HG03064 (cell line): ENCODE measurements at regions not wholly inside any gene's neighbourhood (a gene's known extent, or its start where the extent isn't known, plus 50 kb on each side); places are given as distances from the start of the nearest gene placed in this dataset.
"Not testable (repeated sequence)": the region's sequence is repeated elsewhere in the genome, so short reads cannot be mapped to it uniquely, and the experiment has no call there.

Source experiments
- ATAC-seq: cut with Tn5 transposase; IDR thresholded peaks from one replicate; pipeline ENCODE4 v1.9.1; 2021; ENCODE audit warnings: low read depth; ENCODE audit not compliant: unreplicated experiment

GRCh38 chrX:87924619-87925018 is 407.0 kb downstream of the KLHL4 start:
- ATAC-seq: no peak

DNA sequence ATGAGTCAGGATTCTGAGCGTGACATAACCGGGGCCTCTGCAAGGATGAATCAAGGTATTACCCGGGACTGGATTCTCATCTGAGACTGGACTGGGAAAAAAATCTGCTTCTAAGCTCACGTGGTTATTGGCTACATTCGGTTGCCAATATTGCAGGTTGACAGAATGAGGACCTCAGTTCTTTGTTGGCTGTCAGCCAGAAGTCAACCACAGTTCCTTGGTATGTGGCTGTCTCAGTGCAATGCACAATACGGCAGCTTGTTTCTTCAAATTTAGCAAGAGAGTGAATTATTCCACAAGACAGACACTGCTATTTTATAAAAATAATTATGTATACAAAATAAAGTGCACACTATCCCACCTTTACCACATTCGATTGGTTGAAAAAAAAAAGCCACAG is 424.2 kb downstream of the KLHL4 start:
- no peak for ATAC-seq

- no peak for ATAC-seq
These were observed 443.9 kb downstream of the KLHL4 start for GRCh38 chrX:87961471-87961870.

DNA sequence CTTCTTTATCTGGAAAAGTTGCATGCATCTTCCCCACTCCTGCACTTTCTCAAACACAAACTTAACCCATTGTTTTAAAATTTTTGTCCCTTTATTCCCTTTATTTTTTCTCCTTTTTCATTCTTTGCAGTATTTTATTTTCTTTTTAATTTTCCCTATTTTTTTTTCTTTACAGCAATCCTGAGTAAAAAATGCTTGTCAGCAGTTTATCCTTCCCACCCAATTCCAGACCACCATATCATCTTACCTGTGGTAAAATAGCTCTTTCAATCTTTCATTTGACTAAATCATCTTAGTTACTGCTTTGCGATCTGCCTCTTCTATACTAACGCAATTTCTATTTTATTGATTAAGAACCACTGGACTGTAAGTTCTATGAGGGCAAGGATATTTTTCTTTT is 450.5 kb downstream of the KLHL4 start:
- ATAC-seq: no peak

GRCh38 chrX:87972121-87972520 is 454.5 kb downstream of the KLHL4 start:
- ATAC-seq: not testable (repeated sequence)

DNA sequence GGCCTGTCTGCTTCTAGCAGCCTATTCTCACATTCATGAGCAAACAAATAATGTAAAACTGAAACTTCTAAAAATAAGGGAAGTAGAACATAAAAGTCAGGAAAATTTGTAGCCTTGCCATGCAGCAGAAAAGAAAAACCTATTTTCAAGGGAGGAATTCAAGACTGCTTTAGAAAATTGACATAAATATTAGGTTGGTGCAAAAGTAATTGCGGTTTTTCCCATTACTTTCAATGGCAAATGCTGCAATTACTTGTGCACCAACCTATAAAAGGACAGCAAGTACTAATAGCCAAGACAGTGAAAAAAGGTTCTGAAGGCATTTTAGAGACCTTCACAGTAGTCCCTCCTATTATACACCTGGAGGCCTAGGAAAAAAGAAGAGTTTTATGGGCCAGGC is 457.8 kb downstream of the KLHL4 start:
- ATAC-seq: no peak

DNA sequence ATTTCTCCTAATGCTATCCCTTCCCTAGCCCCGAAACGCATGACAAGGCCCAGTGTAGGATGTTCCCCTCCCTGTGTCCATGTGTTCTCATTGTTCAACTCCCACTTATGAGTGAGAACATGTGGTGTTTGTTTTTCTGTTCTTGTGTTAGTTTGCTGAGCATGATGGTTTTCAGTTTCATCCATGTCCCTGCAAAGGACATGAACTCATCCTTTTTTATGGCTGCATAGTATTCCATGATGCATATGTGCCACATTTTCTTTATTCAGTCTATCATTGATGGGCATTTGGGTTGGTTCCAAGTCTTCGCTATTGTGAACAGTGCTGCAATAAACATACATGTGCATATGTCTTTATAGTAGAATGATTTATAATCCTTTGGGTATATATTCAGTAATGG is 490.3 kb downstream of the KLHL4 start:
- ATAC-seq: not testable (repeated sequence)

DNA sequence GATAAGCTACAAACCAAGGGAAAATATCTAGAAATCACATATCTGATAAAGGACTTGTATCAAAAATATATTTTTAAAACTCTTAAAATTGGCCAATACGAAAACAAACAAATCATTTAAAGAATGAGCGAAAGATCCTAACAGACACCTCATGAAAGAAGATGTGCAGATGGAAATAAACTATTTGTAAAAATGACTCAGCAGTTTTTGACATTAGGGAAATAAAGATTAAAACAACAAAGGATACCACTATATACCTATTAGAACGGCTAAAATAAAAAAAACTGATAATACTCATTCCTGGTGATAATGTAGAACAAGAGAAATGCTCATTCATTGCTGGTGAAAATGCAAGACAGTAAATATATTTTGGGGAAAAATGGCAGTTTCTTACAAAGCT is 506.4 kb downstream of the KLHL4 start:
- no peak for ATAC-seq

GRCh38 chrX:88072339-88073030 is 554.9 kb downstream of the KLHL4 start:
- no peak for ATAC-seq

- ATAC-seq: no peak
These were observed 584.4 kb downstream of the KLHL4 start for GRCh38 chrX:88101968-88102367.

GRCh38 chrX:88135735-88136134 is 611.3 kb upstream of the CPXCR1 start:
- no peak for ATAC-seq

- ATAC-seq: no peak
These were observed 610.7 kb upstream of the CPXCR1 start for GRCh38 chrX:88136328-88136727.

DNA sequence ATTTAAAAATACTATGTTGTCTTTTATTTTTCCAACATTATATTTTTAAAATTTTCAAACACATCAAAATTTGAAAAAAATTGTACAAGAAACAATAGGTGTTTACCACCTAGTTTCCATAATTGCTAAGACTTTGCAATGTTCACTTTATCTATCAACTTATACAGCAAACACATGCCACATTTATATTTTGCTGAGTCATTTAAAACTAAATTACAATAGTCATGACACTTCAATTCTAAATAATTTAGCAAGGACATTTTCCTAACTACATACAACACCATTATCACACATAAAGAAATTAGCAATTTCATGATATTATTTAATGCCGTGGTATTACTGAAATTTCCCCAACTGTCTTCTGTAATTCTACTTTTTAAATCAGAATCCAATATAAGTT is 600.4 kb upstream of the CPXCR1 start:
- ATAC-seq: no peak

- ATAC-seq: no peak
These were observed 576.5 kb upstream of the CPXCR1 start for GRCh38 chrX:88170553-88170952.

DNA sequence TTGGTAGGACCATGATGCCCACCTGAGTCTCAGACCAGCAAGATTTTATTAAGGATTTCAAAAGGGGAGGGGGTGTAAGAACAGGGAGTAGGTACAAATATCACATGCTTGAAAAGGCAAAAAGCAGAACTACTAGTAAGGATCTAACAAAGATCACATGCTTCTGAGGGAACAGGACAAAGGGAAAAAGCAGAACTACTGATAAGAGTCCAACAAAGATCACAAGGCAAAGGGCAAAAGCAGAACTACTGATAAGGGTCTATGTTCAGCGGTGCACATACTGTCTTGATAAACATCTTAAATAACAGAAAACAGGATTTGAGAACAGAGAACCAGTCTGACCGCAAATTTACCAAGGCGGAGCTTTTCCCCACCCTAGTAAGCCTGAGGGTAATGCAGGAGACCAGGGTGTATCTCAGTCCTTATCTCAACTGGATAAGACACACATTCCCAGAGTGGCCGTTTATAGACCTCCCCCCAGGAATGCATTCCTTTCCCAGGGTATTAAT is 573.0 kb upstream of the CPXCR1 start:
- not testable (repeated sequence) for ATAC-seq

- ATAC-seq: no peak
These were observed 544.9 kb upstream of the CPXCR1 start for GRCh38 chrX:88202149-88202548.

DNA sequence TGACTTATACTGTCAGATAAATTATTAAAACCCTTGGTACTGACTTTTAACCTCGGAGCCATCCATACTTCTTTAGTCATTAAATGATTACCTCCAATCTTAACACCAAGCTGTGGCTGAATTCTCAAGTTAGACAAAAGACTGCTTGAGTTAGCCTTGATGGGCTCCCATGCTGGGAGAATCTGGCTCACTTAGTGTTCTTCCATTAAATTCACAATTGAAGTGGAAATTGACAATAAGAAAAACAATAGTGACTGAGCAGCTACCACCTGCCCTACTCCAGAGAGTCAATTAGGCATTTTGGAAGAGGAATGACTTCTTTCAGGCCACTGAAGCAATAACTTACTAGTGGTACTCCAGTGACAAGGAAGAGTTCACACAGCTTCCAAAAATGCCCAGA is 503.0 kb upstream of the CPXCR1 start:
- no peak for ATAC-seq

- ATAC-seq: no peak
These were observed 462.2 kb upstream of the CPXCR1 start for GRCh38 chrX:88284844-88285243.

DNA sequence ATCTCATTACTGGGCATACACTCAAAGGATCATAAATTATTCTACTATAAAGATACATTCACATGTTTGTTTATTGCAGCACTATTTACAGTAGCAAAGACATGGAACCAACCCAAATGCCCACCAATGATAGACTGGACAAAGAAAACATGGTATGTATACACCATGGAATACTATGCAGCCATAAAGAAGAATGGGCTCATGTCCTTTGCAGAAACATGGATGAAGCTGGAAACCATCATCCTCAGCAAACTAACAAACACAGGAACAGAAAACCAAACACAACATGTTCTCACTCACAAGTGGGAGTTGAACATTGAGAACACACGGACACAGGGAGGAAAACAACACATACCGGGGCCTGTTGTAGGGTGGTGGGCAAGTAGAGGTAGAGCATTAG is 433.1 kb upstream of the CPXCR1 start:
- ATAC-seq: not testable (repeated sequence)

GRCh38 chrX:88325634-88326033 is 421.4 kb upstream of the CPXCR1 start:
- ATAC-seq: no peak

DNA sequence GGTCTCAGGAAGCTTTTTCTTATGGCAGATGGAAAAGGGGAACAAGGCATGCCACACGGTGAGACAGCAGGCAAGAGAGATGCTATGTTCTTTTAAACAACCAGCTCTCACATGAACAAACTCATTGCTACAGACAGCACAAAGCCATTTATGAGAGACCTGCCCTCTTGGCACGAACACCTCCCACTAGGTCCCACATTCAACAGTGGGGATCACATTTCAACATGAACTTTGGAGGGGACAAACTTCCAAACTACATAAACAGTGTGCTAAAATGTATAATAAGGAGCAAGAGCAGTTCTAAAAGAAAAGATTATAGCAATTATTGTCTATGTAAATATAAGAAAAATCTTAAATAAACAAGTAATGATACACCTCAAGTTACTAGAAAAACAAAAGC is 391.8 kb upstream of the CPXCR1 start:
- no peak for ATAC-seq

DNA sequence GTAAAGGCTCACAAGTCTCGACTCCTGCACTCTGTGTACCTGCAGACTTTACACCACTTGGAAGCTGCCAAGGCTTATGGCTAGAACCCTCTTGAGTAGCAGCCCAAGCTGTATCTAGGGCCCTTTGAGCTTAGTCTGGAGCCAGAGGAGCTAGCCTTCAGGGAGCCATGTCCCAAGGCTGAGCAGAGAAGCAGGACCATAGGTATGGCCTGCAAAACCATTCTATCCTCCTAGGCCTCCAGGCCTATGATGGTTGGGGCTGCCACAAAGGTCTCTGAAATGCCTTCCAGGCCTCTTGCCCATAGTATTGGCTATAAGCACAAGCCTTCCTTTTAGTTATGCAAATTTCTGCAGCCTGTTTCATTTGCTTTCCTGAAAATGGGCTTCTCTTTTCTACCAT is 380.7 kb upstream of the CPXCR1 start:
- ATAC-seq: no peak

- no peak for ATAC-seq
These were observed 368.6 kb upstream of the CPXCR1 start for GRCh38 chrX:88378406-88378805.
